ENCODE measurements at regions not wholly inside any gene's neighbourhood (a gene's known extent, or its start where the extent isn't known, plus 50 kb on each side); places are given as distances from the start of the nearest gene placed in this dataset.

- Mint-ChIP-seq H3K36me3 (ENCODE audit: insufficient read depth in 1 of 3, low read depth in 3 of 3) (0 out of 7 replicates have a peak, but pooled peaks cover 0 to 4% (median 0%) of the 10 kb centered on the region in 3 experiments), H3K4me1 (peaks cover 25 to 32% of the 10 kb centered on the region in 2 experiments), H3K27ac (no peak overlapping the region), H3K4me3 (no peak overlapping the region), H3K27me3 (ENCODE audit: low read depth) (peaks cover 3% of the 10 kb centered on the region; the same call in 1 of the 2 replicates), H3K9me3 (peaks cover 6 to 7% of the 10 kb centered on the region in 2 experiments; a peak in 3 of 5 replicates)
- WGBS (ENCODE audit: extremely low coverage, insufficient read length, low lambda C conversion rate): no CpG with 5 or more reads among the region's 6 CpGs
- Histone ChIP-seq H2AFZ (ENCODE audit: low read length) (no peak overlapping the region), H2BK15ac (ENCODE audit: low read depth, low read length) (no peak overlapping the region), H3K4me1 (ENCODE audit: insufficient read depth, low read length) (peaks cover 6% of the 10 kb centered on the region; the same call in 1 of the 2 replicates), H2BK12ac (ENCODE audit: insufficient read length, low read depth, low read length) (no peak overlapping the region), H3K14ac (ENCODE audit: insufficient read depth, low read length) (no peak overlapping the region), H4K5ac (ENCODE audit: insufficient read length, low read depth, low read length) (no peak overlapping the region), H3T11ph (ENCODE audit: low read length) (no peak overlapping the region), H3K9ac (ENCODE audit: extremely low read depth, insufficient read length, low read length) (no peak overlapping the region), H3K23me2 (ENCODE audit: insufficient read length, low read depth, low read length, poor library complexity, severe bottlenecking) (no peaks in the 10 kb centered on the region), H2BK120ac (ENCODE audit: low read depth, low read length, poor library complexity, severe bottlenecking) (no peak overlapping the region), H2AK5ac (ENCODE audit: insufficient read length, low read length) (no peak overlapping the region), H3K79me2 (ENCODE audit: insufficient read depth, low read length) (no peaks in the 10 kb centered on the region), H3K27me3 (ENCODE audit: insufficient read depth, low read length) (no peaks in the 10 kb centered on the region), H3K79me1 (ENCODE audit: insufficient read depth, low read depth, low read length, poor library complexity, severe bottlenecking) (no peaks in the 10 kb centered on the region), H4K20me1 (ENCODE audit: control insufficient read depth, insufficient read depth, insufficient read length) (no peaks in the 10 kb centered on the region), H2BK20ac (ENCODE audit: low read depth, low read length, poor library complexity, severe bottlenecking) (no peak overlapping the region), H3K4me2 (ENCODE audit: insufficient read depth, insufficient read length, low read length) (no peak overlapping the region), H3K27ac (ENCODE audit: insufficient read length, low read depth, low read length) (no peak overlapping the region), H4K91ac (ENCODE audit: insufficient read length, low read depth, low read length) (no peak overlapping the region), H3K23ac (ENCODE audit: insufficient read length, low read depth, low read length) (no peak overlapping the region), H3K4ac (ENCODE audit: low read depth, low read length) (no peak overlapping the region), H2BK5ac (ENCODE audit: insufficient read length, low read length) (no peak overlapping the region), H3K9me3 (ENCODE audit: control insufficient read depth, low read depth, low read length) (no peaks in the 10 kb centered on the region), H4K8ac (replicated peaks; ENCODE audit: insufficient read length, low read depth, low read length) (no peak overlapping the region), H3K56ac (ENCODE audit: insufficient read length, low read depth, low read length) (no peak overlapping the region), H3K18ac (ENCODE audit: insufficient read length, low read depth, low read length) (no peak overlapping the region)
- no peak for DNase-seq
- no peak for TF ChIP-seq CTCF (conservative IDR thresholded peaks at IDR 0.05)
Observed at GRCh38 chr10:69732826-69733150, 68.9 kb upstream of the COL13A1 start.

Measured in H9 (cell line).